ENCODE measurements at regions not wholly inside any gene's neighbourhood (a gene's known extent, or its start where the extent isn't known, plus 50 kb on each side); places are given as distances from the start of the nearest gene placed in this dataset.
"Not testable (repeated sequence)": the region's sequence is repeated elsewhere in the genome, so short reads cannot be mapped to it uniquely, and the experiment has no call there.

DNA sequence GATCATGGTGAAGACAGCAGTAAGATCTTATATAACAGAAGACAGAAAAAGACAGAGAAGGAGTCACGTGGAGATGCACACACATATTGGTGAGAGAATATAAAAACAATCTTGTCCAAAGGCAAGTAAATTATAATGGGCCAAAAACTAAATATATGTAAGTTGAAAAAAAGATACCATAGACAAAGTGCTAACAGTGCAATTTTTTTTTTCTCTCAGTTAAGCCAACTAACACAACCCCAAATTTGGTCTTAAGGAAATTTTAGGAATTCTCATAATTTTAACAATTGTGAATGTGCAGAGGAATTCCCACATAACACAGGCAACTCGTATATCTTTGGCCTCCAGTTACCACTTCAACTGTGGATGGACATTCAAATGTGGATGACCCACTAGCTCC lies 432.2 kb downstream of the SOX2 start:
- Histone ChIP-seq H3K4me1 (no peaks in the 10 kb centered on the region), H3K27ac (no peak overlapping the region), H3K27me3 (no peaks in the 10 kb centered on the region), H3K36me3 (ENCODE audit: low read depth, missing control alignments) (no peaks in the 10 kb centered on the region), H3K9me3 (no peaks in the 10 kb centered on the region), H3K4me3 (no peak overlapping the region)
- intact Hi-C loops (cut with DNase I; ENCODE audit: low total_unique reads), result no loop called here
- DNase-seq, result no peak
- TF ChIP-seq, protein P1, sequence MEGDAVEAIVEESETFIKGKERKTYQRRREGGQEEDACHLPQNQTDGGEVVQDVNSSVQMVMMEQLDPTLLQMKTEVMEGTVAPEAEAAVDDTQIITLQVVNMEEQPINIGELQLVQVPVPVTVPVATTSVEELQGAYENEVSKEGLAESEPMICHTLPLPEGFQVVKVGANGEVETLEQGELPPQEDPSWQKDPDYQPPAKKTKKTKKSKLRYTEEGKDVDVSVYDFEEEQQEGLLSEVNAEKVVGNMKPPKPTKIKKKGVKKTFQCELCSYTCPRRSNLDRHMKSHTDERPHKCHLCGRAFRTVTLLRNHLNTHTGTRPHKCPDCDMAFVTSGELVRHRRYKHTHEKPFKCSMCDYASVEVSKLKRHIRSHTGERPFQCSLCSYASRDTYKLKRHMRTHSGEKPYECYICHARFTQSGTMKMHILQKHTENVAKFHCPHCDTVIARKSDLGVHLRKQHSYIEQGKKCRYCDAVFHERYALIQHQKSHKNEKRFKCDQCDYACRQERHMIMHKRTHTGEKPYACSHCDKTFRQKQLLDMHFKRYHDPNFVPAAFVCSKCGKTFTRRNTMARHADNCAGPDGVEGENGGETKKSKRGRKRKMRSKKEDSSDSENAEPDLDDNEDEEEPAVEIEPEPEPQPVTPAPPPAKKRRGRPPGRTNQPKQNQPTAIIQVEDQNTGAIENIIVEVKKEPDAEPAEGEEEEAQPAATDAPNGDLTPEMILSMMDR (IDR thresholded peaks at IDR 0.05), result no peak
- TF ChIP-seq POLR2A (IDR thresholded peaks at IDR 0.05), result no peak
- whole genome bisulfite sequencing, 2 donors, result 65 to 68% methylated on average over 2 of the region's 2 CpGs

DNA sequence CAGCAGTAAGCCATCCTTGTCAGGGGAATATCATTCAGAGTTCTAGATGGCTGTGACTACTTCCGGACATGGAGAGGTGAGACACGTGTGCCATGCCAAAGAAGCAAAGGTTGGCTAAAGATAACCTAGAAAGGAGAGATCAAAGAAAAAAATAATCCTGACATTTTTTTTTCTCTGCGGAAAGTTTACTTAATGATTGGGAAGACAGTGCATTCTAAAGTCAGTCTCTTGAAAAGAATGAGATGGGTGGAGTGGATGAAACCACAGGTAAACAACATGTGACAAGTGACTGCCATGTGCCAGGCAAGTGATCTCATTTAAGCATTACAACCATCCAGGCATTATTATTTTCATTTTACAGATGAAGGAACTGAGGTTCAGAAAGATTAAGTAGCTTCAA lies 436.6 kb downstream of the SOX2 start:
- H3K4me3 ChIP-seq, result no peak overlapping the region
- WGBS, 2 donors, result 93 to 94% methylated on average over 3 of the region's 3 CpGs
- no peak for DNase-seq
- H3K27me3 ChIP-seq, result no peaks in the 10 kb centered on the region
- TF ChIP-seq, protein P1 (IDR thresholded peaks at IDR 0.05), result no peak
- TF ChIP-seq POLR2A (IDR thresholded peaks at IDR 0.05), result no peak
- no peaks in the 10 kb centered on the region for H3K9me3 ChIP-seq
- H3K27ac ChIP-seq, result no peak overlapping the region
- H3K4me1 ChIP-seq, result no peaks in the 10 kb centered on the region
- H3K36me3 ChIP-seq (ENCODE audit: low read depth, missing control alignments), result no peaks in the 10 kb centered on the region
- intact Hi-C loops (cut with DNase I; ENCODE audit: low total_unique reads), result no loop called here

DNA sequence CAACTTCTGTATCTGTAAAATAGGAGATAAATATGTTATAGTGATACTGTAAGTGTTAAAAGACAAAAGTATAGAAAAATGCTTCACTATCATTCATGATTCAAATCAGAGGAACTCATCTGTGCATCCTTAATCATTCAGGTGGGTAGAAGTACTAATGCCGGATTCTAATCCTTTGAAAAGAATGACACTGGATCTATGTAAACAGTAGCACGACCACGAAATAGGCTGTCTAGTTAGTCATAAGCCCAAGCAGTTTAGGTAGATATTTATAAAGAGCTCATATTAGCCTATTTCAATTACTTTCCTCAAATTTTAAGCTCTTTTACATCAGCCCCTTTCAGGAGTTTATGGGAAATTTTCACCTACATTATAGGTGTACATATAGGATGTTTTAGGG lies 437.9 kb downstream of the SOX2 start:
- H3K9me3 ChIP-seq, result no peaks in the 10 kb centered on the region
- no peaks in the 10 kb centered on the region for H3K4me1 ChIP-seq
- H3K36me3 ChIP-seq (ENCODE audit: low read depth, missing control alignments), result no peaks in the 10 kb centered on the region
- WGBS, 2 donors, result 83 to 87% methylated on average over 3 of the region's 3 CpGs
- no peaks in the 10 kb centered on the region for H3K27me3 ChIP-seq
- DNase-seq, result no peak
- intact Hi-C loops (cut with DNase I; ENCODE audit: low total_unique reads), result no loop called here
- no peak overlapping the region for H3K4me3 ChIP-seq
- H3K27ac ChIP-seq, result no peak overlapping the region
- TF ChIP-seq, protein P1 (IDR thresholded peaks at IDR 0.05), result no peak
- no peak for TF ChIP-seq POLR2A (IDR thresholded peaks at IDR 0.05)

DNA sequence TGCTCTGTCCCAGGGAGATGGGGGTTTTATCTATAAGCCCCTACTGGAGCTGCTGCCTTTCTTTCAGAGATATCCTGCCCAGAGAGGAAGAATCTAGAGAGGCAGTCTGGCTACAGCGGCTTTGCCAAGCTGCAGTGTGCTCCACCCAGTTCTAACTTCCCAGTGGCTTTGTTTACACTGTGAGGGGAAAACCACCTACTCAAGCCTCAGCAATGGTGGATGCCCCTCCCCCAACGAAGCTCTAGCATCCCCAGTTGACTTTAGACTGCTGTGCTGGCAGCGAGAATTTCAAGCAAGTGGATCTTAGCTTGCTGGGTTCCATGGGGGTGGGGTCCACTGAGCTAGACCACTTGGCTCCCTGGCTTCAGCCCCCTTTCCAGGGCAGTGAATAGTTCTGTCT lies 444.6 kb downstream of the SOX2 start:
- H3K9me3 ChIP-seq; H3K27ac ChIP-seq; H3K27me3 ChIP-seq; DNase-seq; H3K4me3 ChIP-seq; H3K4me1 ChIP-seq; intact Hi-C loops (cut with DNase I; ENCODE audit: low total_unique reads); H3K36me3 ChIP-seq (ENCODE audit: low read depth, missing control alignments): not testable (repeated sequence)
- WGBS, 2 donors, result 63 to 75% methylated on average over 2 to 3 of the region's 3 CpGs

DNA sequence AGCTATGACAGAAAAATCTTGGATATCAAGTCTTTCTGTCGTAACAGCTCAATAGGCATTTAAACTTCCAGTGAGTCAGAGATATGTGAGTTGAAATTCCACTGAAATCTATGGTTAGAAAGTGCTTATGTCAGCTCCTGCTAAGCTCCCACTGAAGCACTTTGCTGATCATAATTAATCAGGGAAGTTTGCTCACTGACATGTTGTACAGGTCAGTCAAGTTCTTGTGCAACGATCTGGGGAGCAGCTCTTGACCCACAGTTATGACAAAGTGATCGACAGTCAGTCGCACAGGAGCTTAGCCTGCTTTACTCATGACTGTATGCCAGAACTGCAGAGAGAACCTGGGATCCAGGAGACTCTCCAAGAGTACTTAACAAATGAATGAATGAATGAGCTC lies 453.5 kb downstream of the SOX2 start:
- H3K27ac ChIP-seq, result no peak overlapping the region
- no peaks in the 10 kb centered on the region for H3K9me3 ChIP-seq
- DNase-seq, result no peak
- intact Hi-C loops (cut with DNase I; ENCODE audit: low total_unique reads), result no loop called here
- no peak for TF ChIP-seq POLR2A (IDR thresholded peaks at IDR 0.05)
- TF ChIP-seq, protein P1 (IDR thresholded peaks at IDR 0.05), result no peak
- H3K4me1 ChIP-seq, result no peaks in the 10 kb centered on the region
- no peaks in the 10 kb centered on the region for H3K36me3 ChIP-seq (ENCODE audit: low read depth, missing control alignments)
- H3K27me3 ChIP-seq, result no peaks in the 10 kb centered on the region
- WGBS, 2 donors, result 77 to 82% methylated on average over 4 of the region's 4 CpGs
- no peak overlapping the region for H3K4me3 ChIP-seq

All from testis (tissue), 2 donors.